K562 (cell line): ENCODE measurements at regions not wholly inside any gene's neighbourhood (a gene's known extent, or its start where the extent isn't known, plus 50 kb on each side); places are given as distances from the start of the nearest gene placed in this dataset.

Experiments
- CCAR2 ChIP-seq: fragments of 200-400 bp; formaldehyde crosslinking; IDR thresholded peaks from 2 replicates; pipeline ENCODE4 v1.6.1; 2017; ENCODE audit warnings: mild to moderate bottlenecking, low read depth, low read length
- CHD1 ChIP-seq: fragments of 200-600 bp; sonication (generic); IDR thresholded peaks from one replicate; pipeline ENCODE4 v1.6.1; 2012; ENCODE audit warnings: mild to moderate bottlenecking, moderate library complexity, low read length, inconsistent platforms
- CHD4 ChIP-seq: fragments of 200-600 bp; sonication (generic); IDR thresholded peaks from 3 replicates; pipeline ENCODE4 v1.6.1; 2012; ENCODE audit warnings: low read depth, mild to moderate bottlenecking, mixed read lengths, low read length, inconsistent platforms; ENCODE audit not compliant: insufficient read depth, insufficient replicate concordance, poor library complexity, severe bottlenecking
- FOSL1 ChIP-seq: fragments of 200-800 bp; sonication (Bioruptor generic); conservative IDR thresholded peaks from 2 replicates; pipeline ENCODE4 v1.6.1; 2016; ENCODE audit warnings: missing genetic modification characterization, missing compliant biosample characterization
- HDAC8 ChIP-seq: fragments of 450-650 bp; IDR thresholded peaks from 2 replicates; pipeline ENCODE4 v1.6.1; 2016; ENCODE audit warnings: mild to moderate bottlenecking, missing genetic modification characterization, moderate library complexity, missing compliant biosample characterization
- MXI1 ChIP-seq: IDR thresholded peaks from 2 replicates; pipeline ENCODE4 v1.6.1; 2011; ENCODE audit warnings: low read depth, mild to moderate bottlenecking, improper control_type of control experiment, low read length
- NFE2L1 ChIP-seq: fragments of 450-650 bp; IDR thresholded peaks from 2 replicates; pipeline ENCODE4 v1.6.1; 2016; ENCODE audit warnings: missing genetic modification characterization, low read depth, mild to moderate bottlenecking, missing compliant biosample characterization, moderate library complexity, borderline replicate concordance
- SIRT6 ChIP-seq: IDR thresholded peaks from one replicate; pipeline ENCODE4 v1.6.1; 2012; ENCODE audit warnings: low read depth, mild to moderate bottlenecking, control low read depth, inconsistent platforms, low read length, moderate library complexity
- SMC3 ChIP-seq: conservative IDR thresholded peaks from 2 replicates; pipeline ENCODE4 v1.6.1; 2011; ENCODE audit warnings: low read depth, low read length, improper control_type of control experiment; ENCODE audit not compliant: insufficient read depth
- STAT6 ChIP-seq: sonication (generic); formaldehyde crosslinking; IDR thresholded peaks from 2 replicates; pipeline ENCODE4 v1.8.1; 2023; ENCODE audit warnings: mild to moderate bottlenecking, missing genetic modification reagents
- TAF1 ChIP-seq: IDR thresholded peaks from 2 replicates; pipeline ENCODE4 v1.6.1; 2011; ENCODE audit warnings: mild to moderate bottlenecking, low read length, moderate library complexity; ENCODE audit not compliant: insufficient read depth, control insufficient read depth, severe bottlenecking; ENCODE audit errors: extremely low read depth
- ZNF277 ChIP-seq: fragments of 250-450 bp; sonication (Bioruptor Pico); IDR thresholded peaks from 2 replicates; pipeline ENCODE4 v1.8.0; 2022; ENCODE audit warnings: inconsistent platforms, mild to moderate bottlenecking, moderate library complexity, borderline replicate concordance
- TF ChIP-seq, protein P1 (sequence below), 3 experiments: IDR thresholded peaks in 2 of 3; conservative IDR thresholded peaks in 1 of 3; 2 replicates each; pipeline ENCODE4 v1.5.1; 2011 to 2012; ENCODE audit warnings: low read length in 3 of 3, mild to moderate bottlenecking in 3 of 3, control low read depth in 2 of 3, improper control_type of control experiment in 1 of 3, inconsistent platforms in 1 of 3, low read depth in 1 of 3, mixed read lengths in 1 of 3, moderate library complexity in 1 of 3; ENCODE audit not compliant: insufficient read depth in 2 of 3
- TF ChIP-seq, protein P2 (sequence below): fragments of 250-450 bp; sonication (Bioruptor Pico); IDR thresholded peaks from 2 replicates; pipeline ENCODE4 v1.8.0; 2021; ENCODE audit warnings: moderate library complexity, mild to moderate bottlenecking, inconsistent platforms

DNA sequence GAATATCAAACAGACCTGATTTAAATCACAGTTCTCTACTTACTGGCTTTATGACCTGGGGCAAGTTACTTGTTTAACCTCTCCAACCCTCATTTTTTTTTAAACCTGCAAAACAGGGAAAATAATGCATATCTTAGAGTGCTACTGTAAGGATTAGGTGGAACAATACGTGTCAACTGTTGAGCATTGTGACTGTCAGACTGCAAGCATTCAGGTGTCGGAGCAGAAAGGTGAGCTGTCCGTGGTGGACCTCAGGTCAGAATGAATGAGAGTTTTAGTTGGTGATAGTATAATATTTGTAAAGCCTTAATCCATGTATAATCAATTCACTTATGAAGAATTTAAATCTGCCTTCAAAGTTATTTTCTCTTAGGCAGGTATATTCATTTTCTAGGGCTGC is 404.2 kb downstream of the ETNK1 start:
- TF ChIP-seq NFE2L1 (tag): no peak
- TF ChIP-seq FOSL1 (tag): no peak
- TF ChIP-seq, protein P1, sequence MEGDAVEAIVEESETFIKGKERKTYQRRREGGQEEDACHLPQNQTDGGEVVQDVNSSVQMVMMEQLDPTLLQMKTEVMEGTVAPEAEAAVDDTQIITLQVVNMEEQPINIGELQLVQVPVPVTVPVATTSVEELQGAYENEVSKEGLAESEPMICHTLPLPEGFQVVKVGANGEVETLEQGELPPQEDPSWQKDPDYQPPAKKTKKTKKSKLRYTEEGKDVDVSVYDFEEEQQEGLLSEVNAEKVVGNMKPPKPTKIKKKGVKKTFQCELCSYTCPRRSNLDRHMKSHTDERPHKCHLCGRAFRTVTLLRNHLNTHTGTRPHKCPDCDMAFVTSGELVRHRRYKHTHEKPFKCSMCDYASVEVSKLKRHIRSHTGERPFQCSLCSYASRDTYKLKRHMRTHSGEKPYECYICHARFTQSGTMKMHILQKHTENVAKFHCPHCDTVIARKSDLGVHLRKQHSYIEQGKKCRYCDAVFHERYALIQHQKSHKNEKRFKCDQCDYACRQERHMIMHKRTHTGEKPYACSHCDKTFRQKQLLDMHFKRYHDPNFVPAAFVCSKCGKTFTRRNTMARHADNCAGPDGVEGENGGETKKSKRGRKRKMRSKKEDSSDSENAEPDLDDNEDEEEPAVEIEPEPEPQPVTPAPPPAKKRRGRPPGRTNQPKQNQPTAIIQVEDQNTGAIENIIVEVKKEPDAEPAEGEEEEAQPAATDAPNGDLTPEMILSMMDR (IDR thresholded peaks at IDR 0.05 in 2 of 3, conservative IDR thresholded peaks at IDR 0.05 in 1 of 3; ENCODE audit: insufficient read depth in 2 of 3, low read depth in 1 of 3, low read length in 3 of 3): no peak
- TF ChIP-seq STAT6 (CRISPR knock-in tag): no peak
- TF ChIP-seq HDAC8 (tag): no peak
- no peak for TF ChIP-seq SIRT6
- TF ChIP-seq MXI1: no peak
- TF ChIP-seq ZNF277 (CRISPR knock-in tag): no peak
- TF ChIP-seq CCAR2: no peak
- TF ChIP-seq CHD1: no peak
- no peak for TF ChIP-seq CHD4
- TF ChIP-seq, protein P2, sequence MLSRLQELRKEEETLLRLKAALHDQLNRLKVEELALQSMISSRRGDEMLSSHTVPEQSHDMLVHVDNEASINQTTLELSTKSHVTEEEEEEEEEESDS (CRISPR knock-in tag): no peak
- TF ChIP-seq TAF1: no peak
- TF ChIP-seq SMC3: no peak
